Gastrocnemius medialis (tissue), 4 donors: ENCODE measurements at regions not wholly inside any gene's neighbourhood (a gene's known extent, or its start where the extent isn't known, plus 50 kb on each side); places are given as distances from the start of the nearest gene placed in this dataset.

Experiments
- ATAC-seq, 2 donors: fragments of 150-250 bp; one replicate each; pipeline ENCODE4 v1.9.1; 2016
- DNase-seq, 2 donors: peaks; one replicate each; pipeline ENCODE4 v3.0.0-alpha.2; 2019
- H3K27ac ChIP-seq, 4 donors: fragments of 200-600 bp; sonication (generic); 1 replicate in 1 of 4; 2 replicates in 3 of 4; pipeline ENCODE4 v1.5.1; 2016 to 2018; ENCODE audit warnings: mild to moderate bottlenecking in 2 of 4, moderate library complexity in 1 of 4
- H3K27me3 ChIP-seq, 3 donors: fragments of 200-600 bp; sonication (generic) in 2 of 3; 1 replicate in 1 of 3; 2 replicates in 2 of 3; pipeline versions ENCODE4 v1.5.1 to v1.6.0; 2016 to 2019; ENCODE audit warnings: mild to moderate bottlenecking in 1 of 3, moderate library complexity in 1 of 3
- H3K36me3 ChIP-seq, 2 donors: fragments of 200-600 bp; sonication (generic) in 1 of 2; one replicate each; pipeline ENCODE4 v1.5.1; 2017 to 2018
- H3K4me1 ChIP-seq, 2 donors: fragments of 200-600 bp; sonication (generic) in 1 of 2; one replicate each; pipeline ENCODE4 v1.5.1; 2016 to 2017; ENCODE audit warnings: mild to moderate bottlenecking in 2 of 2
- H3K4me3 ChIP-seq, 4 donors: fragments of 200-600 bp; sonication (generic) in 3 of 4; 1 replicate in 1 of 4; 2 replicates in 3 of 4; pipeline ENCODE4 v1.5.1; 2016 to 2019; ENCODE audit warnings: mild to moderate bottlenecking in 2 of 4
- H3K9me3 ChIP-seq, 3 donors: fragments of 200-600 bp; sonication (generic) in 2 of 3; 1 replicate in 1 of 3; 2 replicates in 2 of 3; pipeline ENCODE4 v1.5.1; 2016 to 2019
- CTCF ChIP-seq, 5 experiments: fragments of 450-650 bp in 3 of 5; fragments of 200-600 bp in 2 of 5; sonication (generic) in 2 of 5; IDR thresholded peaks in 4 of 5; conservative IDR thresholded peaks in 1 of 5; 1 replicate in 4 of 5; 2 replicates in 1 of 5; pipeline ENCODE4 v1.5.1; 2016 to 2019; ENCODE audit warnings: antibody characterized with exemption in 5 of 5, mild to moderate bottlenecking in 3 of 5, moderate library complexity in 3 of 5
- POLR2A ChIP-seq, 2 donors: fragments of 450-650 bp; IDR thresholded peaks; one replicate each; pipeline ENCODE4 v1.6.1; 2017; ENCODE audit warnings: antibody characterized with exemption in 2 of 2, mild to moderate bottlenecking in 2 of 2, moderate library complexity in 2 of 2
- in situ Hi-C, 4 donors: fragments of 200-750 bp; cut with MboI; loops; one replicate each; pipeline versions ENCODE4 v1.15.0 to v1.8.0; 2017; ENCODE audit warnings: low sequenced_read_pairs in 4 of 4
- intact Hi-C: fragments of 100-400 bp; cut with DNase I; formaldehyde crosslinking; loops from one replicate; pipeline ENCODE4 v1.15.1; 2023; ENCODE audit warnings: low total_unique reads

GRCh38 chr3:33929813-33930212 lies 131.4 kb downstream of the PDCD6IP start:
- intact Hi-C loops: no loop called here
- ATAC-seq (no peak), DNase-seq (no peak)
- no peak overlapping the region for H3K4me3 ChIP-seq
- no peak overlapping the region for H3K27ac ChIP-seq
- H3K4me1 ChIP-seq: no peaks in the 10 kb centered on the region
- TF ChIP-seq POLR2A (IDR thresholded peaks at IDR 0.05) (no peak), CTCF (IDR thresholded peaks at IDR 0.05 in 4 of 5, conservative IDR thresholded peaks at IDR 0.05 in 1 of 5) (no peak)
- no peaks in the 10 kb centered on the region for H3K36me3 ChIP-seq
- H3K27me3 ChIP-seq: no peaks in the 10 kb centered on the region
- in situ Hi-C loops: no loop called here
- H3K9me3 ChIP-seq: no peaks in the 10 kb centered on the region

- DNase-seq (no peak), ATAC-seq (no peak)
- Histone ChIP-seq H3K9me3 (no peaks in the 10 kb centered on the region), H3K36me3 (no peaks in the 10 kb centered on the region), H3K4me1 (no peaks in the 10 kb centered on the region), H3K27me3 (no peaks in the 10 kb centered on the region), H3K4me3 (no peak overlapping the region), H3K27ac (no peak overlapping the region)
- intact Hi-C loops: no loop called here
- in situ Hi-C loops: no loop called here
- TF ChIP-seq POLR2A (IDR thresholded peaks at IDR 0.05): no peak
- TF ChIP-seq CTCF (IDR thresholded peaks at IDR 0.05 in 4 of 5, conservative IDR thresholded peaks at IDR 0.05 in 1 of 5): no peak
Observed at GRCh38 chr3:33931512-33931911, 133.1 kb downstream of the PDCD6IP start.

GRCh38 chr3:33932010-33932764 lies 133.8 kb downstream of the PDCD6IP start:
- DNase-seq (no peak), ATAC-seq (no peak)
- Histone ChIP-seq H3K9me3 (no peaks in the 10 kb centered on the region), H3K4me3 (no peak overlapping the region), H3K27me3 (no peaks in the 10 kb centered on the region), H3K4me1 (no peaks in the 10 kb centered on the region), H3K27ac (no peak overlapping the region), H3K36me3 (no peaks in the 10 kb centered on the region)
- intact Hi-C loops: no loop called here
- in situ Hi-C loops: no loop called here
- no peak for TF ChIP-seq CTCF (IDR thresholded peaks at IDR 0.05 in 4 of 5, conservative IDR thresholded peaks at IDR 0.05 in 1 of 5)
- no peak for TF ChIP-seq POLR2A (IDR thresholded peaks at IDR 0.05)

- Histone ChIP-seq H3K4me3 (no peak overlapping the region), H3K36me3 (no peaks in the 10 kb centered on the region), H3K4me1 (no peaks in the 10 kb centered on the region), H3K27ac (no peak overlapping the region), H3K9me3 (no peaks in the 10 kb centered on the region), H3K27me3 (no peaks in the 10 kb centered on the region)
- TF ChIP-seq CTCF (IDR thresholded peaks at IDR 0.05 in 4 of 5, conservative IDR thresholded peaks at IDR 0.05 in 1 of 5) (no peak), POLR2A (IDR thresholded peaks at IDR 0.05) (no peak)
- intact Hi-C loops: no loop called here
- in situ Hi-C loops: no loop called here
- no peak for ATAC-seq
- DNase-seq: no peak
Observed at GRCh38 chr3:33936171-33936920, 137.9 kb downstream of the PDCD6IP start.
